OCI-LY1 (cell line): ENCODE measurements at regions not wholly inside any gene's neighbourhood (a gene's known extent, or its start where the extent isn't known, plus 50 kb on each side); places are given as distances from the start of the nearest gene placed in this dataset.

Source experiments
- EZH2 ChIP-seq: fragments of 200-600 bp; sonication (generic), shearing (Covaris generic); IDR thresholded peaks from 2 replicates; pipeline ENCODE4 v1.8.0; 2017; ENCODE audit warnings: borderline replicate concordance, mixed run types, mild to moderate bottlenecking, antibody characterized with exemption, low read length, moderate library complexity, mixed read lengths
- TF ChIP-seq, protein P1 (sequence below): fragments of 200-600 bp; sonication (generic), shearing (Covaris generic); IDR thresholded peaks from 2 replicates; pipeline ENCODE4 v1.5.1; 2017; ENCODE audit warnings: mild to moderate bottlenecking, antibody characterized with exemption, low read length, moderate library complexity, mixed read lengths

DNA sequence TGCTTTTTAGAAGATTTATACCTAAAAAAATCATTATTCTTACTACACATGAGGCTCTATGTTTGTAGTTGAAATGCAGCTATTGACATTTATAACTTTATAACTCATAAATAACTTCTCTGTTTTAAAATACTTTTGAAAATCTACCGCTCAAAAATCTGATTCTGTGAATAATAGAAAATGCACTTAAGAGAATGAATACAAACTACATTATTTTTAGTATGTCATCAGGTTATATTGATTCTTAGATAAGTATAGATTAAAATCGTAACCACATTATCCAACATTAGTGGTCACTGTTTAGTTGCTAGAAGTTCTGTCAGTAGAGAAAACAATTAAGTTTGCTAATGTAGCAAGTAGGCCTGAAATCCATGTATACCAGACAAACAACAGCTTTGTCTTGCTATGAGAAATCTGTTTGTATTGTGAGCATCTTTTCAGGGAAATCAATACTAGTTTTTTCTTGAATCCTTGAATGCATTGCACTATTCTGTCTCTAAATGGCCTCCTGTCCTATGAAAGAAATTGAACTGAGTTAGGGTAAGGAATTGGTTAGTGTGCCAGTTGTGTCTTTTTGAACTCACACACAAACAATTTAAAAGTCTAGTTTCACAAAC, 116.5 kb upstream of the HDAC9 start:
- TF ChIP-seq, protein P1, sequence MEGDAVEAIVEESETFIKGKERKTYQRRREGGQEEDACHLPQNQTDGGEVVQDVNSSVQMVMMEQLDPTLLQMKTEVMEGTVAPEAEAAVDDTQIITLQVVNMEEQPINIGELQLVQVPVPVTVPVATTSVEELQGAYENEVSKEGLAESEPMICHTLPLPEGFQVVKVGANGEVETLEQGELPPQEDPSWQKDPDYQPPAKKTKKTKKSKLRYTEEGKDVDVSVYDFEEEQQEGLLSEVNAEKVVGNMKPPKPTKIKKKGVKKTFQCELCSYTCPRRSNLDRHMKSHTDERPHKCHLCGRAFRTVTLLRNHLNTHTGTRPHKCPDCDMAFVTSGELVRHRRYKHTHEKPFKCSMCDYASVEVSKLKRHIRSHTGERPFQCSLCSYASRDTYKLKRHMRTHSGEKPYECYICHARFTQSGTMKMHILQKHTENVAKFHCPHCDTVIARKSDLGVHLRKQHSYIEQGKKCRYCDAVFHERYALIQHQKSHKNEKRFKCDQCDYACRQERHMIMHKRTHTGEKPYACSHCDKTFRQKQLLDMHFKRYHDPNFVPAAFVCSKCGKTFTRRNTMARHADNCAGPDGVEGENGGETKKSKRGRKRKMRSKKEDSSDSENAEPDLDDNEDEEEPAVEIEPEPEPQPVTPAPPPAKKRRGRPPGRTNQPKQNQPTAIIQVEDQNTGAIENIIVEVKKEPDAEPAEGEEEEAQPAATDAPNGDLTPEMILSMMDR: no peak
- no peak for TF ChIP-seq EZH2
